ENCODE measurements at regions not wholly inside any gene's neighbourhood (a gene's known extent, or its start where the extent isn't known, plus 50 kb on each side); places are given as distances from the start of the nearest gene placed in this dataset.
"Not testable (repeated sequence)": the region's sequence is repeated elsewhere in the genome, so short reads cannot be mapped to it uniquely, and the experiment has no call there.

DNA sequence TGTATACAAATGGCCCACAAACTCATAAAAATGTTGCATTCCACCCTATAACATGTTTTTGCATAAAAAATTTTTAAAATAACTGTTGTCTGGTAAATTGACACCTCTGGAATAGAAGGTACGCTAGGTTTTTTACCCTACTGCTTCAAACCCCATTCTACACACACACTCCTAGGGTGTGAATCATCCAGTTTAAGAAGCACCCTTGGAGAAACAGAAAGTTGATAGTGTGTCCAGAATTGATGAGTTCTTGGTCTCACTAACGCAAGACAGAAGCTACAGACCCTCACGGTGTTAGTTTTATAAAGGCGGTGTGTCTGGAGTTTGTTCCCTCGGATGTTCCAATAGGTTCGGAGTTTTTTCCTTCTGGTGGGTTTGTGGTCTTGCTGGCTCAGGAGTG lies 158.5 kb downstream of the KLRB1 start:
- Histone ChIP-seq H3K4me3 (peak overlapping the region; percentile 72), H3K9me3 (no peaks in the 10 kb centered on the region), H3K27me3 (ENCODE audit: low read depth) (no peaks in the 10 kb centered on the region), H3K36me3 (no peaks in the 10 kb centered on the region), H3K4me1 (peaks cover 6% of the 10 kb centered on the region), H3K27ac (no peak overlapping the region)
- ATAC-seq (no peak), DNase-seq (no peak)
- intact Hi-C loops (cut with DNase I): no loop called here
- TF ChIP-seq, protein P1, sequence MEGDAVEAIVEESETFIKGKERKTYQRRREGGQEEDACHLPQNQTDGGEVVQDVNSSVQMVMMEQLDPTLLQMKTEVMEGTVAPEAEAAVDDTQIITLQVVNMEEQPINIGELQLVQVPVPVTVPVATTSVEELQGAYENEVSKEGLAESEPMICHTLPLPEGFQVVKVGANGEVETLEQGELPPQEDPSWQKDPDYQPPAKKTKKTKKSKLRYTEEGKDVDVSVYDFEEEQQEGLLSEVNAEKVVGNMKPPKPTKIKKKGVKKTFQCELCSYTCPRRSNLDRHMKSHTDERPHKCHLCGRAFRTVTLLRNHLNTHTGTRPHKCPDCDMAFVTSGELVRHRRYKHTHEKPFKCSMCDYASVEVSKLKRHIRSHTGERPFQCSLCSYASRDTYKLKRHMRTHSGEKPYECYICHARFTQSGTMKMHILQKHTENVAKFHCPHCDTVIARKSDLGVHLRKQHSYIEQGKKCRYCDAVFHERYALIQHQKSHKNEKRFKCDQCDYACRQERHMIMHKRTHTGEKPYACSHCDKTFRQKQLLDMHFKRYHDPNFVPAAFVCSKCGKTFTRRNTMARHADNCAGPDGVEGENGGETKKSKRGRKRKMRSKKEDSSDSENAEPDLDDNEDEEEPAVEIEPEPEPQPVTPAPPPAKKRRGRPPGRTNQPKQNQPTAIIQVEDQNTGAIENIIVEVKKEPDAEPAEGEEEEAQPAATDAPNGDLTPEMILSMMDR (IDR thresholded peaks at IDR 0.05): no peak

DNA sequence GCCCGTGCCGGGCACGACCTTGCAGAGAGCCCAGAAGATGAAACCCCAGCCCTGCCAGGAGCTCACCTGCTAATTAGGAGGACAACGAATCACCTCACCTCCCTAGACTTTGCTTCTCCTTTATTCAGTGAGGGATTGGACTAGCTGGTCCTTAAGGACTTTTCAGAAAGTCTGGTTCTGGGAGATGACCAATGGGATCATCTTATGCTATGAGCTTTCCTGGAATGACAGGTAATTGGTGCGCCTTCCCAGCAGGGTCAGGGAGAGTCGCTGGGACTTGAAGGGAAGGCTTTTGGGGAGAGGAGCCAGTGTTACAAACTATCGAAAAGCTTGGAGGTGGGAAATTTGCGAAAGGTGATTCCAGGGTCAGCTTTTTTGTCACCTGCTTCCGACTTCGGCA lies 159.1 kb downstream of the KLRB1 start:
- peak; percentile 50 to 53 for ATAC-seq
- H3K27me3 ChIP-seq (ENCODE audit: low read depth); H3K27ac ChIP-seq; DNase-seq; intact Hi-C loops (cut with DNase I); H3K4me1 ChIP-seq; H3K9me3 ChIP-seq; H3K36me3 ChIP-seq: not testable (repeated sequence)
- H3K4me3 ChIP-seq: peak overlapping the region; percentile 72

DNA sequence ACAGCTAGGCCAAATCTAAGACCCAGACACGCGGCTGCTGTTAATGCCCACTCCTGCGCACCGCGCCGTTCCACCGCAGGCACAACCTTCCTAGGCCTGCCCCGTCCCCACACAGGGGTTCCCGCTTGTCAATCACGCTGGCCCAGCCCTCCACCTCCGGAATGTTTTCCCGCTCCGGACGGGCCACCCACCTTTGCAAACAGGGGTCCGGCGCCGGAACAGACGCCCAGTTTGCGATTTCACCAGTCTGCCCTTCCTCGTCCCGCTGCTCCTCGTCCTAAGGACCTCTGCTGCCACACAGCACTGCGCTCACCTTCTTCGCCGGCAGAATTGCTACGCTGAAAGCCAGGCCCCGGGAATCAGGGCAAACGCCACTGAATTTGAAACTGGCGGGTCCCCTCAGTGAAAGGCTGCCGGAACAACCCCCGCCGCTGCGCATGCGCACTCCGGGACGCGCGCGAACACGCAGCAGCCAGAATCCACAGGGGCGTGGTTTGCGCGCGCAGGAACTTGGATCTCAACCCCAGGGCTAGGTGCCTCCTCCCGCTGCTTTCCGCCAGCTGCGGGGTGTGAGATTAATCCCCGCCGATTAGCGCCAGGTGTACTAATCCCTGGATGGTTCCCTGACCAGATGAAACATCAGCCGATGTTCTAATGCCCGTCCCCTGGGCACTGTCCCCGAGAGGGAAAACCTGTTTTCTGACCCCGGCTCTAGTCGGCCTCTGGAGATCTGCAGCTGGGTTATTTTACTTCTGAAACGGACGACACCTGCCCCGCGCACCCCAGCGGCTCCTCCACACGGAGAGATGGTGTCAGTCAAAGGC lies 159.7 kb downstream of the KLRB1 start:
- peak overlapping the region; percentile 72 for H3K4me3 ChIP-seq
- H3K27me3 ChIP-seq (ENCODE audit: low read depth); H3K9me3 ChIP-seq; intact Hi-C loops (cut with DNase I); H3K4me1 ChIP-seq; H3K36me3 ChIP-seq: not testable (repeated sequence)
- H3K27ac ChIP-seq: peak overlapping the region; percentile 56
- ATAC-seq: peak; percentile 95 to 97
- peak; percentile 95 for DNase-seq

DNA sequence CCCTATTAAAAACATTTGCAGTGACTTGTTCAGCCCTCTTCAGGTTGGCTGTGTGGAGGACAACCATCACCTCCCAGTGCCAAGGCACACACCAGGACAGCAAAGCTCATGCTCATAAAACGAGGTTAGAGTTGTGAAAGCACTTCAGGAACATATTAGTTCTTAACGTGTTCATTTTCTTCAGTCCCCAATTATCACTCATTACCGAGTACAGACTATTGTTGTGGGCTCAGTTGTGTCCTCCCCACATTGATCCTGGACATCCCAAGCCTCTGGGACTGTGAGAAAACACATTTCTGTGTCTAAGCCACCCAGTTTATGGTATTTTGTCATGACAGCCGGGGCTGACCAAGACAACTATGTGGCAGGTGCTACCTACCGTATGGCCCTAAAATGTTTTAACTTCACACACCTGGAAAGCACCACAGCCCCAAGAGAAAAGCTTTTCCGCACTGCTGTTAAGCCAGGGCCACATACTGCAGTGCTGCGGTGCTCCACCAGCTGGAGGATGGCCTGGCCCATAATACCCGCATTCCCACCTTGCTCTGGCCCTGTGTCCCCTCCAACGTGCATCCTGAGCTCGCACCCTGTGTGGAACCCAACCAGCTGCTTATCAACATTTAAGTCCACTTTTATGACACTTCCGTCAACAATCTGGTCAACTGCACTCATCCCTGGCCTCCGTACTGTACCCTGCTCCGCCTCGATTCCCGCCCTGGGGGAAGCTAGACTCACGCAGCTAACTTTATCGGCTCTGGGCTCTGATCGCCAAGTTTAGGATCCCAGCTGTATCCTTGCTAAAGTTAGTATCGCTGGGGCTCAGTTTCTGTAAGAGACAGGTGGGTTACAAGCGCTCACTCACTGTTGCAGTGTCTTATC lies 160.6 kb downstream of the KLRB1 start:
- ATAC-seq: peak; percentile 15 to 19
- H3K4me1 ChIP-seq; DNase-seq; H3K9me3 ChIP-seq; intact Hi-C loops (cut with DNase I); H3K27ac ChIP-seq; H3K27me3 ChIP-seq (ENCODE audit: low read depth); H3K36me3 ChIP-seq: not testable (repeated sequence)
- peak overlapping the region; percentile 72 for H3K4me3 ChIP-seq

- H3K27me3 ChIP-seq (ENCODE audit: low read depth); intact Hi-C loops (cut with DNase I); ATAC-seq; H3K4me1 ChIP-seq; H3K4me3 ChIP-seq; H3K27ac ChIP-seq; H3K9me3 ChIP-seq; DNase-seq; H3K36me3 ChIP-seq: not testable (repeated sequence)
Observed at GRCh38 chr12:9440428-9440827, 167.3 kb downstream of the KLRB1 start.

DNA sequence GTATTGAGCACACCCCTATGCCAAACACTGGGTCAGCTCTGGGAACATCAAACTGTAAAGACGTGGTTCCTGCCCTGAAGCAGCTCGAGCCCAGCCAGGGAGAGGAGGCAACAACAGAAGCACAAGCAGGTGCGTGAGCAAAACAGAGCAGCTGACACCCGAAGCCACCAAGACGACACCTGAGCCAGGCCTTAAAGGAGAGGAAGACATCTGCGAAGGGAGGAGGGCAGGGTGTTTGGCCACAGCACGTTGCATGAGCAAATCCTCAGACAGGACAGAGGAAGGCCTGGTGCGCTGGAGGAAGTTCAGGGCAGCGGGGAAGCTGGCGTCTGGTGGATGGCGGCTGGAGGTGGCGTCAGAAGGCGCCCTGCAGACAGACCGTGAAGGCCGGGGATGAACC lies 172.0 kb downstream of the KLRB1 start:
- H3K9me3 ChIP-seq; ATAC-seq; intact Hi-C loops (cut with DNase I): not testable (repeated sequence)

GRCh38 chr12:9430385-9430784 lies 177.3 kb downstream of the KLRB1 start:
- ATAC-seq; H3K36me3 ChIP-seq; H3K4me3 ChIP-seq; H3K9me3 ChIP-seq; H3K27me3 ChIP-seq (ENCODE audit: low read depth); DNase-seq; H3K4me1 ChIP-seq; H3K27ac ChIP-seq; intact Hi-C loops (cut with DNase I): not testable (repeated sequence)

More for the DNA sequence above, 172.0 kb downstream of the KLRB1 start:
- not testable (repeated sequence) for H3K27me3 ChIP-seq (ENCODE audit: low read depth); DNase-seq; H3K27ac ChIP-seq; H3K4me3 ChIP-seq; H3K36me3 ChIP-seq; H3K4me1 ChIP-seq

- H3K4me3 ChIP-seq; H3K27ac ChIP-seq; H3K4me1 ChIP-seq; H3K27me3 ChIP-seq (ENCODE audit: low read depth); intact Hi-C loops (cut with DNase I); H3K36me3 ChIP-seq; ATAC-seq; DNase-seq; H3K9me3 ChIP-seq: not testable (repeated sequence)
Observed at GRCh38 chr12:9428856-9429255, 178.9 kb downstream of the KLRB1 start.

- intact Hi-C loops (cut with DNase I); ATAC-seq; H3K27me3 ChIP-seq (ENCODE audit: low read depth); H3K27ac ChIP-seq; H3K4me3 ChIP-seq; H3K4me1 ChIP-seq; DNase-seq; H3K36me3 ChIP-seq; H3K9me3 ChIP-seq: not testable (repeated sequence)
Observed at GRCh38 chr12:9425429-9425828, 182.3 kb downstream of the KLRB1 start.

DNA sequence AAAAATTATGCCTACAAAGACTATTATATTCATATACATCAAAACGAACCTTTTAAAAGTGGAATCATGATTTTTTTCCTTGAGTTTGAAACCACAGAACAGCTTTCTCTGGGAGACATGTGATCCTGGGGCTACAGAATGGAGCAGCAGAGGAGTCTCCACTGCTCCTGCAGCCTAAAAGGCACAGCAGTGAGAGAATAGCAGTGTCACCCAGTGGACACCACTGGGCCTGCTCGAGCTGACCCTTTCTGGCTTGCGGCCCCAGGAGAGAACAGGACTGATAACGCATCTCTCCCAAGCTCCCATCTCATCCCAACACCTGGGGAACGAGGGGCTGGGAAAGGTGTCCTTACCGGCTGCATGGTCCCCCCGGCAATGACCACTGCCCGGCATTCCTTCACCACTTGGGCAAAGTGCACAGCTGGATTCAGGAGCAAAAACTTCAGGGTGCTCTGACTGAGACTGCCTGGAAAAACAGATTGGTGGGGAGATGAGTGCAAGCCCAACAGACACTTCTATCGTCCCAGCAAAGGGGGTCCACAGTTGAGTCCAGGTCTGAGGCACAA lies 183.5 kb downstream of the KLRB1 start:
- H3K4me3 ChIP-seq; H3K4me1 ChIP-seq; intact Hi-C loops (cut with DNase I); DNase-seq; H3K36me3 ChIP-seq; H3K27me3 ChIP-seq (ENCODE audit: low read depth); ATAC-seq; H3K27ac ChIP-seq; H3K9me3 ChIP-seq: not testable (repeated sequence)

- H3K36me3 ChIP-seq; intact Hi-C loops (cut with DNase I); H3K27me3 ChIP-seq (ENCODE audit: low read depth); H3K4me3 ChIP-seq; ATAC-seq; H3K4me1 ChIP-seq; H3K27ac ChIP-seq; DNase-seq; H3K9me3 ChIP-seq: not testable (repeated sequence)
Observed at GRCh38 chr12:9422689-9423088, 185.0 kb downstream of the KLRB1 start.

GRCh38 chr12:9421520-9422086 lies 186.1 kb downstream of the KLRB1 start:
- ATAC-seq, DNase-seq, H3K27ac ChIP-seq: not testable (repeated sequence)

More at GRCh38 chr12:9421520-9422086, 186.1 kb downstream of the KLRB1 start:
- H3K4me3 ChIP-seq; H3K4me1 ChIP-seq; H3K36me3 ChIP-seq; H3K27me3 ChIP-seq (ENCODE audit: low read depth); H3K9me3 ChIP-seq; intact Hi-C loops (cut with DNase I): not testable (repeated sequence)

All from lower lobe of right lung (tissue), 2 donors.